MCF 10A (cell line): ENCODE measurements at regions not wholly inside any gene's neighbourhood (a gene's known extent, or its start where the extent isn't known, plus 50 kb on each side); places are given as distances from the start of the nearest gene placed in this dataset.

Experiments used
- BruUV-seq: library from RNA; stranded (reverse); fragments of 400-500 nt; replicated peaks from 2 replicates; lab custom pipeline; 2021; lab: Mats Ljungman, UMichigan
- CTCF ChIA-PET: fragments of 300-600 bp; sonication (Branson Sonifier 250); formaldehyde crosslinking; extraction: SDS; loops from one replicate; lab custom pipeline; 2021; ENCODE audit warnings: antibody characterized with exemption, inconsistent platforms; lab: Yijun Ruan, JAX
- POLR2A ChIA-PET: fragments of 300-600, 350-650 bp; sonication (Branson Sonifier 250); formaldehyde crosslinking; extraction: SDS; loops from one replicate; lab custom pipeline; 2020; ENCODE audit warnings: antibody characterized with exemption, inconsistent platforms; lab: Yijun Ruan, JAX
- DNase-seq: peaks from one replicate; pipeline ENCODE4 v3.0.0-alpha.2; 2018; ENCODE audit not compliant: unreplicated experiment
- H3K27ac Mint-ChIP-seq: one replicate; pipeline ENCODE4 v1.8.0; 2022; ENCODE audit warnings: mild to moderate bottlenecking, low read depth, mixed read lengths; ENCODE audit not compliant: unreplicated experiment
- H3K27me3 Mint-ChIP-seq: one replicate; pipeline ENCODE4 v1.8.0; 2022; ENCODE audit warnings: mixed read lengths; ENCODE audit not compliant: insufficient read depth, unreplicated experiment
- H3K36me3 Mint-ChIP-seq: one replicate; pipeline ENCODE4 v1.8.0; 2022; ENCODE audit warnings: mild to moderate bottlenecking, moderate library complexity, mixed read lengths; ENCODE audit not compliant: insufficient read depth, unreplicated experiment
- H3K4me1 Mint-ChIP-seq: one replicate; pipeline ENCODE4 v1.8.0; 2022; ENCODE audit warnings: mixed read lengths; ENCODE audit not compliant: insufficient read depth, unreplicated experiment
- H3K4me3 Mint-ChIP-seq: one replicate; pipeline ENCODE4 v1.8.0; 2022; ENCODE audit warnings: mild to moderate bottlenecking, moderate library complexity, mixed read lengths; ENCODE audit not compliant: unreplicated experiment
- H3K9me3 Mint-ChIP-seq: one replicate; pipeline ENCODE4 v1.8.0; 2022; ENCODE audit warnings: mixed read lengths; ENCODE audit not compliant: unreplicated experiment
- intact Hi-C: fragments of 100-400 bp; cut with micrococcal nuclease; formaldehyde crosslinking; loops from 2 replicates; pipeline ENCODE4 v1.14.1; 2022
- TF ChIP-seq, protein P1 (sequence below): fragments of 200-600 bp; IDR thresholded peaks from one replicate; pipeline ENCODE4 v1.8.0; 2022; ENCODE audit warnings: antibody characterized with exemption, mild to moderate bottlenecking; ENCODE audit not compliant: unreplicated experiment

DNA sequence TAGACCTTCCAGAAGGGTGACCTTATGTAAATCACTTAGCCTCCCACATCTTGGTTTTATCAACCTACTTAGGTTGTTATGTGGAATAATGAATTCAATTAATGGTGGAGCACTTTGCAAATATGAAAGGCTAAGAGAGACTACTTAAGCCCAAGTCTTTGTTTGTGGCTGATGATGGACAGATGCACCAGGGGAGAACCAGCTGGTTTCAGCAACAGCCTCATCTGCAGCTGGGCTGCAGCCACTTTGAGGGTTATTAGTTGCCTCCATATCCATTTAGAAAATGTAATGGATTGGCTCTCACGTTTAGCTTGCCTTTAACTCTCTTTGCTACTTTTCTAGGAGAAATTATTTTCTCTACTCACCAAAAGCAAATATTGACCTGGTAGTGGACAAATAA is 146.6 kb downstream of the ESM1 start:
- DNase-seq: no peak
- CTCF ChIA-PET: interaction anchor here (0.7 to 0.9 kb wide), 5 partner anchors 20 to 400 kb away, joined by 3 to 5 read pairs (median 3); no protein-coding TSS in a partner anchor
- no peak overlapping the region for H3K27ac Mint-ChIP-seq
- H3K4me1 Mint-ChIP-seq: peaks cover 9% of the 10 kb centered on the region
- no TSS peak for BruUV-seq
- POLR2A ChIA-PET: interaction anchor here (0.7 kb wide), 1 partner anchor 90 kb away, joined by 3 read pairs; no protein-coding TSS in a partner anchor
- no peaks in the 10 kb centered on the region for H3K9me3 Mint-ChIP-seq
- H3K27me3 Mint-ChIP-seq: no peaks in the 10 kb centered on the region
- intact Hi-C loops: no loop called here
- no peaks in the 10 kb centered on the region for H3K36me3 Mint-ChIP-seq
- H3K4me3 Mint-ChIP-seq: no peak overlapping the region
- TF ChIP-seq, protein P1, sequence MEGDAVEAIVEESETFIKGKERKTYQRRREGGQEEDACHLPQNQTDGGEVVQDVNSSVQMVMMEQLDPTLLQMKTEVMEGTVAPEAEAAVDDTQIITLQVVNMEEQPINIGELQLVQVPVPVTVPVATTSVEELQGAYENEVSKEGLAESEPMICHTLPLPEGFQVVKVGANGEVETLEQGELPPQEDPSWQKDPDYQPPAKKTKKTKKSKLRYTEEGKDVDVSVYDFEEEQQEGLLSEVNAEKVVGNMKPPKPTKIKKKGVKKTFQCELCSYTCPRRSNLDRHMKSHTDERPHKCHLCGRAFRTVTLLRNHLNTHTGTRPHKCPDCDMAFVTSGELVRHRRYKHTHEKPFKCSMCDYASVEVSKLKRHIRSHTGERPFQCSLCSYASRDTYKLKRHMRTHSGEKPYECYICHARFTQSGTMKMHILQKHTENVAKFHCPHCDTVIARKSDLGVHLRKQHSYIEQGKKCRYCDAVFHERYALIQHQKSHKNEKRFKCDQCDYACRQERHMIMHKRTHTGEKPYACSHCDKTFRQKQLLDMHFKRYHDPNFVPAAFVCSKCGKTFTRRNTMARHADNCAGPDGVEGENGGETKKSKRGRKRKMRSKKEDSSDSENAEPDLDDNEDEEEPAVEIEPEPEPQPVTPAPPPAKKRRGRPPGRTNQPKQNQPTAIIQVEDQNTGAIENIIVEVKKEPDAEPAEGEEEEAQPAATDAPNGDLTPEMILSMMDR: no peak

- Mint-ChIP-seq H3K27ac (no peak overlapping the region), H3K4me3 (no peak overlapping the region), H3K27me3 (no peaks in the 10 kb centered on the region), H3K9me3 (no peaks in the 10 kb centered on the region), H3K4me1 (peaks cover 9% of the 10 kb centered on the region), H3K36me3 (no peaks in the 10 kb centered on the region)
- intact Hi-C loops: no loop called here
- POLR2A ChIA-PET: interaction anchor here (0.7 kb wide), 1 partner anchor 89 kb away, joined by 3 read pairs; no protein-coding TSS in a partner anchor
- BruUV-seq: no TSS peak
- CTCF ChIA-PET: interaction anchor here (0.7 to 0.9 kb wide), 3 partner anchors 30 to 322 kb away, joined by 3 to 4 read pairs (median 3); no protein-coding TSS in a partner anchor
- TF ChIP-seq, protein P1: no peak
- DNase-seq: no peak
Measured at GRCh38 chr5:54837981-54838380, 147.4 kb downstream of the ESM1 start.

- Mint-ChIP-seq H3K4me1 (peaks cover 9% of the 10 kb centered on the region), H3K27ac (no peak overlapping the region), H3K27me3 (no peaks in the 10 kb centered on the region), H3K36me3 (no peaks in the 10 kb centered on the region), H3K4me3 (no peak overlapping the region), H3K9me3 (no peaks in the 10 kb centered on the region)
- intact Hi-C loops: no loop called here
- TF ChIP-seq, protein P1: no peak
- peak; percentile 32 for DNase-seq
- ChIA-PET POLR2A (no interaction called here), CTCF (interaction anchor here (0.7 to 4.6 kb wide), 3 partner anchors 8 to 320 kb away, joined by 3 to 28 read pairs (median 4); no protein-coding TSS in a partner anchor)
- no TSS peak for BruUV-seq
Measured at GRCh38 chr5:54837093-54837492, 148.3 kb downstream of the ESM1 start.

DNA sequence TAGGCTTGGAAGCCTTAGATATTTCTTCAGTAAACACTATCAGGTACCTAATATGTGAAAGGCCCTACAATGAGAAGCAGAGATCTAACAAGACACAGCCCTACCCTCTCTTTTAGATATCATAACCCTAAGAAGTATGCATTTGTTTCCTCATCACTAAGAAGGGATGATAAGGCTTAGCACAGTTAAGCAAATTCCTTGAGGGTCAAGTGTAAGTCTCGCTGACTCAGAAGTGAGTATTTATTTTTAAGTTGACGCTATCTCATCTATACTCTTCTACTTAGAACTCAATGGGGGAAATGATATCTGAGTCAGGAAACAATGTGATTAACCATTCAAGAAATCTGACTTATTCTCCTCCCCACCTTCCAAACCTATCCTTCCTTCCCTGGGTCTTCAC is 149.7 kb downstream of the ESM1 start:
- TF ChIP-seq, protein P1: no peak
- Mint-ChIP-seq H3K4me3 (no peak overlapping the region), H3K4me1 (peaks cover 9% of the 10 kb centered on the region), H3K36me3 (no peaks in the 10 kb centered on the region), H3K9me3 (no peaks in the 10 kb centered on the region), H3K27me3 (no peaks in the 10 kb centered on the region), H3K27ac (no peak overlapping the region)
- ChIA-PET CTCF (interaction anchor here (0.9 to 4.6 kb wide), 5 partner anchors 9 to 319 kb away, joined by 3 to 28 read pairs (median 5); no protein-coding TSS in a partner anchor), POLR2A (no interaction called here)
- no TSS peak for BruUV-seq
- peak; percentile 23 for DNase-seq
- intact Hi-C loops: no loop called here
